Activated T-cell treated with anti-CD3 and anti-CD28 coated beads, Interleukin-2, amount 50 U/mL, for 72 hours (primary cell): ENCODE measurements at regions not wholly inside any gene's neighbourhood (a gene's known extent, or its start where the extent isn't known, plus 50 kb on each side); places are given as distances from the start of the nearest gene placed in this dataset.
A peak's percentile ranks its signal among the peaks of the same experiment; 100 is the strongest.

Experiments used
- ATAC-seq, 2 donors: fragments of 150-1000 bp; cut with Tn5 transposase; replicated peaks in 1 of 2; 2 replicates each; pipeline ENCODE4 v1.10.0; 2021; ENCODE audit warnings: moderate library complexity in 2 of 2, mild to moderate bottlenecking in 1 of 2
- DNase-seq, 2 donors: peaks; one replicate each; pipeline ENCODE4 v3.0.0; 2021 to 2022; ENCODE audit warnings: mixed read lengths in 1 of 2
- H3K27ac Mint-ChIP-seq: one replicate; pipeline ENCODE4 v1.8.0; 2022; ENCODE audit warnings: mild to moderate bottlenecking, moderate library complexity, mixed read lengths
- H3K27me3 Mint-ChIP-seq: one replicate; pipeline ENCODE4 v1.8.0; 2022; ENCODE audit warnings: low read depth, mixed read lengths
- H3K36me3 Mint-ChIP-seq, 2 donors: one replicate each; pipeline ENCODE4 v1.8.0; 2022; ENCODE audit warnings: mixed read lengths in 2 of 2, mild to moderate bottlenecking in 1 of 2; ENCODE audit not compliant: insufficient read depth in 2 of 2
- H3K4me1 Mint-ChIP-seq: one replicate; pipeline ENCODE4 v1.8.0; 2022; ENCODE audit warnings: low read depth, mixed read lengths
- H3K4me3 Mint-ChIP-seq, 2 donors: one replicate each; pipeline ENCODE4 v1.8.0; 2022; ENCODE audit warnings: mild to moderate bottlenecking in 2 of 2, mixed read lengths in 2 of 2, moderate library complexity in 2 of 2
- H3K9me3 Mint-ChIP-seq, 2 donors: one replicate each; pipeline ENCODE4 v1.8.0; 2022; ENCODE audit warnings: mixed read lengths in 2 of 2

DNA sequence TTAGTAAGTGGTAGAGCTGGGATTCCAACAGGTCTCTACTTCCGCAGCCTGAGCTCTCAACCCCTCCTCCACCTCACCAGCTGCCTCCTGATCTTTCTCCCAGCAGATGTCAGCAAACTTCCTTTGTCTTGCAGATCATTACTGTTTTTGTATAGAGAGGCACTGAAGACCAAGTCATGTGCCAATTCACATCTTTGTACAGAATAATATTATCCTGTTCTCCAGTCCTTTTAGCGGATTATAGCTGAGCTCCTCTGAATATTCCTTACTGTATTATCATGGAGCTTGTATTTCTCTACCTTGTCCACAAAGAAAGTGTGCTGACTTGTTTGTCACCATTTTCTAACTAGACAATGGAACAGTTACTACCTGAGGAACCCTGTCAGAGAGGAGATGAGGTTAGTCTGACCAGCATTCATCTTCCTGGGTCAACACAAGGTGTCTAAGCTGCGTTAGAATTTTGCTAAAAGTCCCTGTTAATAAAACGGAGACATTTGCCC lies 142.3 kb upstream of the ARHGAP5 start:
- H3K4me3 Mint-ChIP-seq = no peak overlapping the region
- H3K4me1 Mint-ChIP-seq = peaks cover 15% of the 10 kb centered on the region
- no peak for DNase-seq
- no peaks in the 10 kb centered on the region for H3K27me3 Mint-ChIP-seq
- ATAC-seq = no peak
- no peaks in the 10 kb centered on the region for H3K9me3 Mint-ChIP-seq
- H3K36me3 Mint-ChIP-seq = no peaks in the 10 kb centered on the region
- no peak overlapping the region for H3K27ac Mint-ChIP-seq

DNA sequence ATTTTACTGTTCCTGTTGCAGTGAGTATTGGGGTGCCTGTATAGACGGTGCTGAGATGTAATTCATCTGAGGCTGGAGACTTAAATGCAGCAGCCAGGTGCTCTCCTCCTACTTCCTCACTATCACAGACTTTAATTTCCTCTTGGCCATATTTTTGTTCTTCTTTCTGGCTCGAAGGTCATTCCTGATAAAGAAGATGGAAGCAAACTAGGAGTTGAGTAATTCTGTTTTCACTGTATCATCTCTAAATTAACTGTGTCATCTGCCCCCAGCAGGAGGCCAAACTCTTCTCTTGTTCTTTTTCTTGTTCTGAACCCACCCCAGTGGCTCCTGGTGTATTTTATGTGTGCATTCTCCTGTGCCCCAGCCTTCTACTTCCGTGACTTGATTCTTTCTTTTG lies 141.7 kb upstream of the ARHGAP5 start:
- H3K4me3 Mint-ChIP-seq = no peak overlapping the region
- H3K9me3 Mint-ChIP-seq = no peaks in the 10 kb centered on the region
- ATAC-seq (no peak), DNase-seq (no peak)
- H3K36me3 Mint-ChIP-seq = no peaks in the 10 kb centered on the region
- peaks cover 15% of the 10 kb centered on the region for H3K4me1 Mint-ChIP-seq
- H3K27me3 Mint-ChIP-seq = no peaks in the 10 kb centered on the region
- H3K27ac Mint-ChIP-seq = no peak overlapping the region

DNA sequence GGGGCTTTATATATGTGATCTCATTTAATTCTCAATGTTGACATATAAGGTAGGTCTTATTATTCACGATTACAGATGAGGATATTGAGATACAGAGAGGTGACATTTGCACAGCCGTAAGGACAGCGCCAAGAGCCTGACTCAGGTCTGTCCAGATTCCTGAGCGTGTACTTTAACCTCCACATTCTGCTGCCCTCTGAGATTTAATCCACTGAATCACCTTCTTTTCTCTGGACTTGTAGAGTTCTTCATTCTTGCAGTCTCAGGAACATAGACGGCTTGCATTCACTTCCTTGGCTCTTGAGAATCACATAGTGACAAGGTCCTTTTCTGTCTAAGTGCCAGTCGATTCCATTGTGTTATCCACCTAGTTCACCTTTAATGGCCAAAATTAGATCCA lies 141.0 kb upstream of the ARHGAP5 start:
- peaks cover 15% of the 10 kb centered on the region for H3K4me1 Mint-ChIP-seq
- H3K36me3 Mint-ChIP-seq = no peaks in the 10 kb centered on the region
- DNase-seq (no peak), ATAC-seq (no peak)
- no peak overlapping the region for H3K4me3 Mint-ChIP-seq
- no peak overlapping the region for H3K27ac Mint-ChIP-seq
- H3K9me3 Mint-ChIP-seq = no peaks in the 10 kb centered on the region
- no peaks in the 10 kb centered on the region for H3K27me3 Mint-ChIP-seq

DNA sequence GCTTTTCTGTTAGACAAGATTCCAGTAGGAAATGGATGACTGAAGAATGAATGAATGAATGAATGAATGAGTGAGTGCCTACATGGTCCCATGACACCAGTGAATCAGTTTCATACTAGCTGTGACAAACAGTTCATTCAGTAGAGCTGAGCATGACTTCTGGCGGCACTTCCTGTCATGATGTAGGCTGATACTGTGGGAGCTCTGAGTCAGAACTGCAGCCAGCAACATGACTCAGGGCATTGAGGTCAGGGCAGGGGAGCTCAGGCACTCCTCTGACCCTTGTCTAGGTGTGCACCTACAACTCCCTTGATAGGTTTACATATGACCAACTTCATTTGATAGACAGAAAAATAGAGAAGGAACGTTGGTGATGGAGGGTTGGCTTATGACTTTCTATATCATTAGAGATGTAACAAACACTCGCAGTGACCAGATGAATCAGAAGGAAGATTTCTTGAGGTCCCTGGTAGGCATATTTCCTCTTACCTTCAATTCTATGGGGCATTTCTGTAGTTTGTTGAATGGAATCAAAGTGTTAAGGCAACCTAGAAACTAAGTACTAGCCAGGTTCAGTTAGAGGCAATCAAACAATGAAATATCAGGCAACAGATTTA lies 139.3 kb upstream of the ARHGAP5 start:
- Mint-ChIP-seq H3K27ac (peak overlapping the region; percentile 24), H3K4me3 (peak overlapping the region in 1 of 2 donors; percentile 36), H3K36me3 (no peaks in the 10 kb centered on the region), H3K4me1 (peaks cover 15% of the 10 kb centered on the region), H3K9me3 (no peaks in the 10 kb centered on the region), H3K27me3 (peaks cover 6% of the 10 kb centered on the region)
- peak; percentile 81 to 86 for DNase-seq
- peak; percentile 100 for ATAC-seq

DNA sequence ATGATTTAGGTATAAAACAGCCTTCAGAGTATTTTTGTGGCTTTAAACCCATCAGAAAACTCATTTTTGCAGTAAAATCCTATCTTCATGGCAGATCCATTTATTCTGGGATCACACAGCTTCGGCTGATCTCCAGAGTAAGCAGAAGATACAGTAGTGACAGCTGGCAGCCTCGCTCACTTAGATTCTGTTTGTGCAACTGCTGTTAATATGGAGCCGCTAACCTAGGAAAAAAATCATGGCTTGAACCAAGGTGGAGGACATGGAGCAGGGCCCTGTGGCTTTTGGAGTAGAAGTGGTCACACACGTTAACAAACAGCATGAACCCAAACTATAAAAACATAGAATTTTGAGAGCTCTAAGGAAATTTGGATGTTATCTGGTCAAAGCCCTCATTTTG lies 137.2 kb upstream of the ARHGAP5 start:
- H3K4me3 Mint-ChIP-seq = no peak overlapping the region
- peaks cover 6% of the 10 kb centered on the region for H3K27me3 Mint-ChIP-seq
- H3K27ac Mint-ChIP-seq = no peak overlapping the region
- no peaks in the 10 kb centered on the region for H3K36me3 Mint-ChIP-seq
- ATAC-seq (no peak), DNase-seq (no peak)
- H3K4me1 Mint-ChIP-seq = peaks cover 18% of the 10 kb centered on the region
- no peaks in the 10 kb centered on the region for H3K9me3 Mint-ChIP-seq

DNA sequence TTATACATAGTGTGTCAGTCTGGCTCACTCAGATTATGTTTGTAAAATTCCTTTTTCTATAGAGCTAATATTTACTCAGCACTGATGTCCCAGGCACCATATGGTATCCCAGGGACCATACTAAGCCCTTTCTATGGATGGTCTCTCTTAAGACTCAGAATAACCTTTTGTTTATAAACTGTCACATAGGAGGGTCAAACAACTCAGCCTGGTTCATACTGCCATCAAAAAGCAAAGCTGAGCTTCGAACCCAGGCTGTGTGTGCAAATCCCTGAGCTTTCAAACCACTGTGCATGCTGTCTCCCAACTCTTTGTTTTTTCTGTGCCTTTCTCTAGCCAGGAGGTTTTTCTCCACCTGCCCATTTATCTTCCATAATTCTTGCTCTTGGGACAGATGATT lies 135.6 kb upstream of the ARHGAP5 start:
- Mint-ChIP-seq H3K9me3 (no peaks in the 10 kb centered on the region), H3K4me3 (no peak overlapping the region), H3K36me3 (no peaks in the 10 kb centered on the region), H3K27me3 (peaks cover 6% of the 10 kb centered on the region), H3K27ac (no peak overlapping the region), H3K4me1 (peaks cover 22% of the 10 kb centered on the region)
- no peak for ATAC-seq
- no peak for DNase-seq

DNA sequence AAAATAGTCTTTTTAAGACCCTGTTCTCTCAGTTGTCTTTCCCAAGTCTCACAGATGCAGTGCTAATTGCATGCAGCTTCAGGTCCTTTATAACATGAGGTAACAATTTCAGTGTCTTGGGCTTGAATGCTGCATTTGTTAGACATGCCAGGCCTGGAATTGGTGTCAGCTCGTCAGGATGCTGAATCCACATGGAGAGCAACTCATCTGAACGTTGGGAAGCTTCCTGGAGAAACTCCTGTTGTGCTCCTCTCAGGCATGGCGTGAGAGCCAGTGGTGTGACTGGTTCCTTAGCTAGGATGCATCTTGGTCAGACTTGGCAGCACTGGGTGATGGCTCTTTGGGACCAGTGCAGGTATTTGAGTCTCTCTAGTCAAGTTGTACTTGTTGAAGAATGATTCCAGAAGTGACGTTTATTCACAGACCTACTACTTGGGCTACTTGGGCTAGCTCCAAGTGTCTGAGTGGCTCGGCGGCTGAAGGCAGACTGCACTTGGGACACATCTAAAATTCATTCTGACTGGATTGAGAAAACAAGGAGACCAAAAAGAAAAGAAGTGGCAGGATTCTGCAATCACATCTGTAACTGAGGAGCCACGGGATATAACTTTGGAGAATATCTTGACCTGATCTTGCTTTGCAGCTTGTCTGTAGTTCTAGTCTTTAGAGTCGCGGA lies 134.8 kb upstream of the ARHGAP5 start:
- H3K9me3 Mint-ChIP-seq = no peaks in the 10 kb centered on the region
- peaks cover 6% of the 10 kb centered on the region for H3K27me3 Mint-ChIP-seq
- no peak overlapping the region for H3K27ac Mint-ChIP-seq
- H3K36me3 Mint-ChIP-seq = no peaks in the 10 kb centered on the region
- no peak overlapping the region for H3K4me3 Mint-ChIP-seq
- H3K4me1 Mint-ChIP-seq = peaks cover 21% of the 10 kb centered on the region
- ATAC-seq (no peak), DNase-seq (no peak)

DNA sequence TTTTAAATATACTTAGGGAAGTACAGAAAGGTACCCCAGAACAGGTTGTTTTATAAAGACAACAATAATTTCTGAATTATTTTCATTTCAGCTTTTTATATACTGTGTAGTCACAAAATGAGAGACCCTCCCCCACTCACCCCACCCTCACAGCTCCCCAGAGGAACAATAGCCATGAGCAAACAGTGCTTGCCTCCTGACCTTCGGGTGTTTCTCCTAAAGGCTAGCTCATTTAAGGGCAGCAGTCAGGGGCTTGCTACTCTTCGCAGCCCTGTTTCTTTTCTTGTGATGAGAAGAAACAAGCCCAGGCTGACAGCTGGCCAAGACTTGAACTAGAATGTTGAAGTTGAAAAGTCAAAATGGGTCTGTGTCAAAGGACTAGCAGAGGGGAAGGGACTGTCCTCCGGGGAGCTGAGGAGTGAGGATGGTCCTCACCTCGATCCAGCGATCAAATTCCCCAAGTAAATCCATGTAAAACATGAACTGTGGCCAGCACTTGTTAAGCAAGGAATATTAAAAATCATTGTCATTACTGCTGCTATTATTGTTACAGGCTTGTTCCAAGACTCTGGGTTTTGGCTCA lies 133.8 kb upstream of the ARHGAP5 start:
- no peaks in the 10 kb centered on the region for H3K36me3 Mint-ChIP-seq
- no peak overlapping the region for H3K4me3 Mint-ChIP-seq
- H3K27me3 Mint-ChIP-seq = peaks cover 12% of the 10 kb centered on the region

DNA sequence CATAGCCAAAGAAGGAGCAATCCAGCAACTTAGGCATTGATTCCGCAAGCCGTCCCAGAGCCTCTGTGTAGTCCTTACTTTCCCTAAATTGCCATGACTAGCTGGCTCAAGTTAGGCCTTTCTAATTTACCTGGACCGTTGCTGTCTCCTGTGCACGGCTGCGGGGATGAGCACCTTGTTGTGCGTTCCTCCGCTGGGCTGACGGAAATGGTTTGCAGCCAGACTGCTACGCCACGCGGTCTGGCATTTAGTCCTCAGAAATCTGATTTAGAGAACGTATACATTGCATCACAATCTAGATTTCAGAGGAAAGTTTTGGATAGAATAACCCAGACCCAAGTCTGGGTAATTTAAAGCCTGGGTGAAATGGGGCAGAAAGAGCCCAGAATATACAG lies 133.2 kb upstream of the ARHGAP5 start:
- ATAC-seq (no peak), DNase-seq (no peak)
- H3K4me3 Mint-ChIP-seq = no peak overlapping the region
- no peaks in the 10 kb centered on the region for H3K9me3 Mint-ChIP-seq
- peaks cover 13% of the 10 kb centered on the region for H3K27me3 Mint-ChIP-seq
- H3K27ac Mint-ChIP-seq = no peak overlapping the region
- peaks cover 7% of the 10 kb centered on the region for H3K4me1 Mint-ChIP-seq
- no peaks in the 10 kb centered on the region for H3K36me3 Mint-ChIP-seq

More for the DNA sequence above, 133.8 kb upstream of the ARHGAP5 start:
- Mint-ChIP-seq H3K9me3 (no peaks in the 10 kb centered on the region), H3K4me1 (peaks cover 11% of the 10 kb centered on the region), H3K27ac (no peak overlapping the region)
- ATAC-seq (no peak), DNase-seq (no peak)

DNA sequence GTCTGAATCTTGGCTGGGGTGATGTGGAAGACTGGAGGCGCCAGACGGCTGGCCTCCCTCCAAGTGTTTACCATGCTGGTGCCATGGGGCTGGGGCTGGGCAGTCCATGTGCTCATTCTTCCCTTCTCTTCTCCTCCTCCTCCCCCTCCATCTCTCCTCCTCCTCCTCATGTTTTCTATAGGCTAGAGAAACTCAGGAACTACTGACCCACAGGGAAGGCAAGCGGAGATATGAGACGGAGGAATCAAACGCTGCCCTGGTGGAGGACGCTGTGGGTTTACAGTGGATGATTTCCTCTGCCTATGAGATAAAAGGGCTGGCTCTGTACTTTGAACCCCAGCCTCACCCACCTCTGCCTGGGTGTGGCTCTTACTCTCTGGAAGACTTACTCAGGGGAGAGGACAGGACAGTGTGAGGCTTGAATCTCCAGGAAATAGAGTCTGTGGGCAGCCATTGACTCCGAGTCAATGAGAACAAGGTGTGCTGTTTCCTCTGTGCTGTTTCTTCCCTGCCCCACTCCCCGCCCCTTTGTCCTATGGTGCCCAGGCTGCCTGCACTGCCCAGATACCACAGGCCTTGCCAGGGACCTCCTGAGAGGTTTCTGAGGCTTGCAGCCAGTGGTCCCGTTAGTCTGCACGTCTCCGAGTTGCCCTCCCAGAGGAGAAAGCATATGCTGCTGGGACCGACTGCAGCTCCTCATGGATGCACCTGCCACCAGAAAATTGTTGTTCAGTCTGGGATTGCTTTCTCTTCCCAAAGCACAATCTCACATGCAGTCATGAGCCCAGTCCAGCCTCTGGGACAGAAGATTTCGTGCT lies 132.6 kb upstream of the ARHGAP5 start:
- no peak overlapping the region for H3K27ac Mint-ChIP-seq
- H3K36me3 Mint-ChIP-seq = no peaks in the 10 kb centered on the region
- peaks cover 7% of the 10 kb centered on the region for H3K4me1 Mint-ChIP-seq
- ATAC-seq (peak in 1 of 2 donors; percentile 40), DNase-seq (no peak)
- H3K9me3 Mint-ChIP-seq = no peaks in the 10 kb centered on the region
- peaks cover 17% of the 10 kb centered on the region for H3K27me3 Mint-ChIP-seq
- peak overlapping the region in 1 of 2 donors; percentile 17 for H3K4me3 Mint-ChIP-seq

DNA sequence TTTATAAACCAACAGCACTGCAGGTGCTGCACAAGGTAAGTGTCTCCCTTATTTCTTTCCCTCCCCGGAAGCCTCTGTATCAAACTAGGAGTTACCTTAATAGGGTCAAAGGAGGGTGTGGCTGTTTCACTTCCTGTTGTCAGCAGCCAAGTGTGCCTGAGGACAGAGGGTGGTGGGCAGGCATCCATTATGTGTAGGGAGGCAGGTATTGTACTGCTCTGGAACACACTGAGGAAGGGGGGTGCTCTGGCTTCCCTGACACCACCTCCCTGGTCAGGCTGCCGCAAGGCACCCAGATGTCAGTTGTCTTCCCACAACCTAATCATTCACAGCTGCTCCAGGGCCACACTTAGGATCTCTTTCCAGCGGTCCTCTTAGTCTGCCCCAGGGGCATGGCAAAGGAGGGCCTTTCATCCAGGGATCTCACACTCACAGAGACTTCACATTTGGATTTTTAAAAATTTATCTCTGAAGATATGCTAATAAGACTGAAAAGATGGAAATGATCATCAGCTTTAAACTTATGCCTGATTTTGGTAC lies 132.0 kb upstream of the ARHGAP5 start:
- ATAC-seq = peak in 1 of 2 donors; percentile 68
- Mint-ChIP-seq H3K27ac (no peak overlapping the region), H3K4me1 (peaks cover 7% of the 10 kb centered on the region), H3K27me3 (peaks cover 24% of the 10 kb centered on the region), H3K4me3 (peak overlapping the region in 1 of 2 donors; percentile 17), H3K36me3 (no peaks in the 10 kb centered on the region), H3K9me3 (no peaks in the 10 kb centered on the region)
- DNase-seq = no peak

DNA sequence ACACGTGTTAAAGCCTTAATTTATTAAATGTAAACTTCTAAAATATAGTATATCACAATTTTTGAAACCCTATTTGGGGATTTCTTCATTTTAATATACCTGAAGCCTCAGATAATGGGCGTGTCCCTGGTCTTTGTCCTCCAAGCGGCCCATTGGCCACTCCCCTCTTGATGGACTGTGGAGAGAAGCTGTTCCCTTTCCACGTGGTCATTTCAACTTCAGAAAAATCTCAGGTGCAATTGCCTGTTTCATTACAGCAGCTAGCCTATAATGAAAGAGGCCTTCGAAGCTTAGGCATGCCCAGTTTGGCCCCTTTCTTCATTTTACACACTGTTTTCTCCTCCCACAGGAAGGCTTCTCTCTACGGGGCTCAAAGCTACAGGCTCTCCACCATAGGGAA lies 131.4 kb upstream of the ARHGAP5 start:
- H3K27ac Mint-ChIP-seq = no peak overlapping the region
- H3K4me1 Mint-ChIP-seq = peaks cover 7% of the 10 kb centered on the region
- ATAC-seq = no peak
- H3K4me3 Mint-ChIP-seq = no peak overlapping the region
- no peak for DNase-seq
- H3K9me3 Mint-ChIP-seq = no peaks in the 10 kb centered on the region
- H3K27me3 Mint-ChIP-seq = peaks cover 26% of the 10 kb centered on the region
- no peaks in the 10 kb centered on the region for H3K36me3 Mint-ChIP-seq

DNA sequence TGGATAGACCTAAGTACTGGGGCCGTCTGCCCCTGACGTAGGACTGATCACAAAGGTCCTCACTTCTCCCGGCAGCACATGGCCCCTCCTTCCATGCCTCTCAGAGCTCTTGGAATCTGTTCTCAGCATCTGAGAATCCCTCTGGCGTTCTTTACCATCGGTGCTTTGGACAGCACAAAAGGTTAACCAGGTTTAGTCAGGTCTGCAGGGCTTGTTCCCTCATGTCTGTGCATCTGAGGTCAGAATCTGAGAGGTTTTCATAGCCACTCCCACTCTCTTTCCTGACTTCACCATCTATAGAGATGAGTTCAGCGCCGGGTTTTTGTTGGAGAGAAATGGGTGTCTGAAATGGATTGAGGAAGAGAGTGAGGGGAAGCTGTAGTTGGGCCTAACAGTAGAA lies 130.0 kb upstream of the ARHGAP5 start:
- Mint-ChIP-seq H3K4me3 (no peak overlapping the region), H3K4me1 (peaks cover 7% of the 10 kb centered on the region), H3K9me3 (no peaks in the 10 kb centered on the region), H3K27me3 (peaks cover 29% of the 10 kb centered on the region), H3K27ac (no peak overlapping the region), H3K36me3 (no peaks in the 10 kb centered on the region)
- ATAC-seq (peak in 1 of 2 donors; percentile 18), DNase-seq (no peak)
